Endometrial microvascular endothelial cells (primary cell): ENCODE measurements at regions not wholly inside any gene's neighbourhood (a gene's known extent, or its start where the extent isn't known, plus 50 kb on each side); places are given as distances from the start of the nearest gene placed in this dataset.
"Not testable (repeated sequence)": the region's sequence is repeated elsewhere in the genome, so short reads cannot be mapped to it uniquely, and the experiment has no call there.

Source experiments
- in situ Hi-C: cut with HindIII; loops from 2 replicates; pipeline ENCODE4 v1.10.0; 2017; ENCODE audit warnings: low sequenced_read_pairs, low pct_unique_long_range_greater_than_20kb; ENCODE audit errors: inconsistent ontology term

DNA sequence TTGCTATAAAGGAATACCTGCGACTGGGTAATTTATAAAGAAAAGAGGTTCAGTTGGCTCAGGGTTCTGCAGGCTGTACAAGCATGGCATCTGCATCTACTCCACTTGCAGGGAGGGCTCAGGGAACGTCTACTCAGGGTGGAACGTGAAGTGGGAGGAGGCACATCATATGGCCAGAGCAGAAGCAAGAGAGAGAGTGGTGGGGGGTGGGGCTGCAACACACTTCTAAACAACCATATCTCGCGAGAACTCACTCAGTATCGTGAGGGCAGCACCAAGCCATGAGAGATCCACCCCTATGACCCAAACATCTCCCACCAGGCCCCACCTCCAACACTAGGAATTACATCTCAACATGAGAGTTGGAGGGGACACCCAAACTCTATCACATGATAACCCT is 109.8 kb upstream of the SCAF8 start:
- in situ Hi-C loops = no loop called here

DNA sequence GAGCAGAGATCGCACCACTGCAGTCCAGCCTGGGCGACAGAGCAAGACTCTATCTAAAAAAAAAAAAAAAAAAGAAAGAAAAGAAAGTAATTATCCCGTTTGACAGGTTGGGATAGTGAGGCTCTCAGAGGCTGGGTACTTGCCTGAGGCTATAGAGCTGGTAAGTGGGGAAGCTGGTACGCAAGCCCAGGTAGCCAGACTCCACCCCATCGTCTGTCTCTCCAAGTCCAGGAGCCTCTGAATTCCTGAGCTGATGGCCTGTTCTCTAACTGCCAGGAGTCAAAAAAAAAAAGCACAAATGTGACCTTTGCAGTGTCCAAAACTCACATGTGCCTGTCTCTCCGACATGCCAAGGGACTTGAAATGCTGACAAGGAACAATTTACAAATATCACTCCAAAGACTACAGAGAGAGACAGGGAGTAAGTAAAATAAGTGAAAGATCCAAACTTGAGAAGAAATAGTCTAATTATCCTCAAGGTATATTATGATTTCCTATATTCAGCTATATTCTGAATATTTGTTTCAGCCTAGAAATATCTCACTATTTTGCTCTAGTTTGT is 109.1 kb upstream of the SCAF8 start:
- in situ Hi-C loops = no loop called here

DNA sequence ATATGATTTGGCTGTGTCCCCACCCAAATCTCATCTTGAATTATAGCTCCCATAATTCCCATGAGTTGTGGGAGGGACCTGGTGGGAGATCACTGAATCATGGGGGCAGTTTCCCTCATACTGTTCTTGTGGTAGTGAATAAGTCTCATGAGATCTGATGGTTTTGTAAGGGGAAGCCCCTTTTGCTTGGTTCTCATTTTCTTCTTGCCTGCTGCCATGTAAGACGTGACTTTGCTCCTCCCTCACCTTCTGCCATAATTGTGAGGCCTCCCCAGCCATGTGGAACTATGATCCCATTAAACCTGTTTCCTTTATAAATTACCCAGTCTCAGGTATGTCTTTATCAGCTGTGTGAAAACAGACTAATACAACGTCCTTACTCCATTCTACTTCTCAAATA is 108.5 kb upstream of the SCAF8 start:
- in situ Hi-C loops = not testable (repeated sequence)

- in situ Hi-C loops = no loop called here
Measured at GRCh38 chr6:154625721-154626120, 107.5 kb upstream of the SCAF8 start.

DNA sequence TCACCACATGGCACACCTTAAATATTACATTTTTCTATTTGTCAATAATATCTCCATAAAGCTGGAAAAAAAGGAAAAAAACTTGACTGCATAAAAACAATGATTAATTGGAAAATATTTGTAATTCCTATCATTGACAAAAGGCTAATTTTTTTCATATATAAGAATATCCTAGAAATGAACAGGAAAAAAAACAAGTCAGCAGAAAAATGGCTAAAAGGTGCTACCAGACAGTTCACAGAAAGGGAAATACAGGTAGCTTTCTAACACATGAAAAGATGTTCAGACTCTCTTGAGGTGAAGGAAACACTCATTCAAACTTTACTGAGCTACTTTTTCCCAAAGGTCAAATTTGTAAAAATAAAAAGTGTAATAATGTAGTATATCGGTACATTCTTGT is 104.1 kb upstream of the SCAF8 start:
- in situ Hi-C loops = no loop called here

DNA sequence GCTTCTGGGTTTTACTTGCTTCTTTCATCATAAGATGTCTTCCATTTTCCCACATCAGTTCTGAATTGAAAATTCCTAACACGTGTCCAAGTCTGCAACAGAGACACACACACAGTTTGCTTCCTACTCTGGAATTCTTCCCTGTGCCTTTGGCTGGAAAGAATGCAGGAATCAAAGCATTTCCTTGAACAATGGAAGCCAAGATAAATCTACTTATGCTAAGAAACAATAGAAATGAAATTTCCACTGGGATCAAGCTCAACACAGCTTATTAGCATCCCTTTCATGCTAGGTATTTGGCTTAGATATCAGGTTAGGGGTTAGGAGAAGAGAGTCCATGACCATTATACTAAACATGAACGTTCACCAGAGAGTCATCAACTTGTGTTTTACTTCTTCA is 101.1 kb upstream of the SCAF8 start:
- in situ Hi-C loops = no loop called here

GRCh38 chr6:154637392-154637791 is 95.8 kb upstream of the SCAF8 start:
- in situ Hi-C loops = no loop called here

DNA sequence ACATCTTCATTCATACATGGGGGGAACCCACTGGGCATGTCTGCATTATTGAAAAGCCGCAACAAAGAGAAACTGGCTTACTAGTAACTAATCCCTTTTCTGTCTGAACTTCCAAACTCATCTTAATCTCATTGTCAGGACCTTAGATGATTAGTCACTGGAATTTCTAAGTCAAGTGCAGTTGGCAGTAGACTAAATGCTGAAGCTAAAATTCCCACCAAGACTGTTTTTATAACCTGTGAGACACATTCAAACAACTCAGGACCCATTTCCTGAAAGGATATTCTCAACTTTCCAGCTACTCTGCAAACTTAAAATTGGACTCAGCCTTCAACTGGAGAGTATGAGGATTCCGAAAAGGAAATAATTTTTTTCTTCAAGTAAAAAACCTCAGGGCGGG is 94.8 kb upstream of the SCAF8 start:
- in situ Hi-C loops = no loop called here

- in situ Hi-C loops = not testable (repeated sequence)
Measured at GRCh38 chr6:154639196-154639595, 94.0 kb upstream of the SCAF8 start.

DNA sequence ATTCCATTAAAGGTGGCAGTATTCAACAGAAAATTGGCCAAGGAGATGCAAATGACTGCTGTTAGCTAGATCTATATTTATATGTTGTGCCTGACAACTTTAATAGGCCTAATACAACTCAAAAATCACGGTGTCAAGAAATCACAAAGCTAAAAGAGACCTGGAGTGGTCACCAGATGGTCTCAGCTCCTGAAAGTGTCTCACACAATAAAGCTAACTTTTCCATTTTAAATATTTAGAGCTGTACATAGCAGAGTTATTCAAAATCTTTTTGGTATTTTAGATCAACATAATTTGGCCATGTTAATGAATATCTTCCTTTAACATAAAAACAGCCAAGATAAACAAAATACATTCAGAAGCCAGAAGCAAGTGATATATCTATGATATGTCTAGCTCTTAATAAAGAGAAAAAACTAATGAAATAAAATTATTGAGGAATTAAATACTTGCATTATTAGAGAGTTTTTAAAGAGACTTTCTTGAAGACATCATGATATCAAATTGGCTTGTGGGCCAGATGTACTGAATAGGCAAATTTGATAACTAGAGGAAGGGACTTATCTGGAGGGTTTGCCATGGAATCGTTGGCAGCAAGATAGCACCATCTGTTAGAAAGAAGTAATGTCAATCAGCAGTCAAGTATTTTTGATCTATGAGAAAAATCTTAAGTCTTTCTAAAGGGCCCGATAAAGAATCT is 84.9 kb upstream of the SCAF8 start:
- in situ Hi-C loops = no loop called here

GRCh38 chr6:154648888-154649205 is 84.4 kb upstream of the SCAF8 start:
- in situ Hi-C loops = no loop called here

DNA sequence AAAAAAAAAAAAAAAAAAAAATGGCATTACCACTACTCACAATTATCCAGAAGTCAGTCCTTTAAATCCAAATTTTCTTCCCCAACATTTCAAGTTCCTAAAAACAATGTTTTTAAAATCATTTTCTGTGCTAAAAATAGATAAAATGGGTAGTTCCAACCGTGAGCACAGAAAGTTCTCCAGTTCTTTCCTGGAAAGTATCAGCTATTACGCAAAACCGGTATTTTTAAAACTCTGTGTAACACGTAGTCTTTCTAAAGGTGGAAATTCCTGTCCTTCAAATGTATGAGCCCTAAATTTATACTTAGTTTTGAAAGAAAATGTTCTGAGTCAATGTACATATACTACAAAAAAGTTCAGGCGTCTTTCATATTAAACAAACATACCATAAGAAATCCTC is 83.5 kb upstream of the SCAF8 start:
- in situ Hi-C loops = loop anchor here (25.0 kb wide), 1 partner anchor 137 kb away; the partner anchor contains the start of gene CNKSR3

GRCh38 chr6:154650351-154650750 is 82.9 kb upstream of the SCAF8 start:
- in situ Hi-C loops = loop anchor here (25.0 kb wide), 1 partner anchor 138 kb away; the partner anchor contains the start of gene CNKSR3

GRCh38 chr6:154651656-154652055 is 81.6 kb upstream of the SCAF8 start:
- in situ Hi-C loops = loop anchor here (25.0 kb wide), 1 partner anchor 139 kb away; the partner anchor contains the start of gene CNKSR3

GRCh38 chr6:154653385-154653784 is 79.8 kb upstream of the SCAF8 start:
- in situ Hi-C loops = loop anchor here (25.0 kb wide), 1 partner anchor 141 kb away; the partner anchor contains the start of gene CNKSR3

- in situ Hi-C loops = loop anchor here (25.0 kb wide), 1 partner anchor 142 kb away; the partner anchor contains the start of gene CNKSR3
Measured at GRCh38 chr6:154653853-154654252, 79.4 kb upstream of the SCAF8 start.

DNA sequence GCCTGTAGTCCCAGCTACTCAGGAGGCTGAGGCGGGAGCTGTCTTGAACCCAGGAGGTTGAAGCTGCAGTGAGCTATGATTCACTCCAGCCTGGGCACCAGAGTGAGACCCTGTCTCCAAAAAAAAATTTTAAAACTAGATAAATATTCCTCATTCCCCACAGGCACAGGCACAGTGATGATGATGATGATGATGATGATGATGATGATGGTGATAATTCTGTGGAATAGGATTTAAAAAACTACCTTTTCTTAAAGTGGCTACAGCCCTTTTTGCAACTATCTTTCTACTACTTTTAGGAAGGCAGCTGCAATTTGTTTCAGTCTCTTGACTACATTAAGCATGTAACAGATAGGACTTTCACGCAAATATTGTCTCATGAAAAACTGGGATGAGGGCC is 76.6 kb upstream of the SCAF8 start:
- in situ Hi-C loops = loop anchor here (25.0 kb wide), 1 partner anchor 144 kb away; the partner anchor contains the start of gene CNKSR3

DNA sequence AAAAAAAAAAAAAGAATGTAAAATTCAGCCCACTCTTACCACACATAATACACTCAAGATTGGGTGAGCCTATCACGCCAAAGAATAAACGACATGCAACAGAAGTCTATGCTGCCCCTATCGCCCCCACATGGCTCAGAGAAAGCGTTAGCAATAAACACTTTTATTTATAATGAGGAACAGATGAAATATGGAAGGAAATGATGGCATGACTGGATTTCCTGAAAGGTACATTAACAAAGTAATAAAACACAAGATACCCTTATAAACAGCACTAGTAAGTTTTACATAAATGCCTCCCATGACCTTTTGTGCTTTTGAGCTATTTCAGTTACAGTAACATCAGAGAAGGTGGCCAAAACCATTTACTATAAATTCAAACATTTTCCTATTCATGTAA is 71.4 kb upstream of the SCAF8 start:
- in situ Hi-C loops = loop anchor here (25.0 kb wide), 1 partner anchor 149 kb away; the partner anchor contains the start of gene CNKSR3

- in situ Hi-C loops = loop anchor here (25.0 kb wide), 1 partner anchor 152 kb away; the partner anchor contains the start of gene CNKSR3
Measured at GRCh38 chr6:154664287-154664686, 68.9 kb upstream of the SCAF8 start.

GRCh38 chr6:154668156-154668555 is 65.1 kb upstream of the SCAF8 start:
- in situ Hi-C loops = loop anchor here (25.0 kb wide), 1 partner anchor 156 kb away; the partner anchor contains the start of gene CNKSR3
